Stimulated activated effector memory CD8-positive, alpha-beta T cell treated with anti-CD3 and anti-CD28 coated beads, Interleukin-12 subunit alpha, Interleukin-12 subunit beta, amount 100 ng/mL, for 72 hours (primary cell): ENCODE measurements at regions not wholly inside any gene's neighbourhood (a gene's known extent, or its start where the extent isn't known, plus 50 kb on each side); places are given as distances from the start of the nearest gene placed in this dataset.
"Not testable (repeated sequence)": the region's sequence is repeated elsewhere in the genome, so short reads cannot be mapped to it uniquely, and the experiment has no call there.

ENCODE experiments used
- ATAC-seq: fragments of 150-1000 bp; cut with Tn5 transposase; 2 replicates; pipeline ENCODE4 v1.10.0; 2021
- DNase-seq, 2 donors: peaks; one replicate each; pipeline ENCODE4 v3.0.0; 2021 to 2022; ENCODE audit warnings: low spot score in 2 of 2
- H3K27ac Mint-ChIP-seq: one replicate; pipeline ENCODE4 v1.8.0; 2022; ENCODE audit warnings: mild to moderate bottlenecking, mixed read lengths
- H3K36me3 Mint-ChIP-seq: one replicate; pipeline ENCODE4 v1.8.0; 2022; ENCODE audit warnings: mild to moderate bottlenecking, mixed read lengths
- H3K4me1 Mint-ChIP-seq: one replicate; pipeline ENCODE4 v1.8.0; 2022; ENCODE audit warnings: mixed read lengths
- H3K4me3 Mint-ChIP-seq: one replicate; pipeline ENCODE4 v1.8.0; 2022; ENCODE audit warnings: mild to moderate bottlenecking, mixed read lengths
- H3K9me3 Mint-ChIP-seq: one replicate; pipeline ENCODE4 v1.8.0; 2022; ENCODE audit warnings: mixed read lengths

- ATAC-seq, H3K9me3 Mint-ChIP-seq, DNase-seq, H3K4me3 Mint-ChIP-seq, H3K27ac Mint-ChIP-seq, H3K36me3 Mint-ChIP-seq, H3K4me1 Mint-ChIP-seq: not testable (repeated sequence)
Observed at GRCh38 chr10:47711428-47711827, 52.0 kb downstream of the SYT15B start.

GRCh38 chr10:47710443-47710842, 52.9 kb downstream of the SYT15B start:
- ATAC-seq, H3K36me3 Mint-ChIP-seq, H3K4me3 Mint-ChIP-seq, H3K9me3 Mint-ChIP-seq, H3K27ac Mint-ChIP-seq, DNase-seq, H3K4me1 Mint-ChIP-seq: not testable (repeated sequence)

DNA sequence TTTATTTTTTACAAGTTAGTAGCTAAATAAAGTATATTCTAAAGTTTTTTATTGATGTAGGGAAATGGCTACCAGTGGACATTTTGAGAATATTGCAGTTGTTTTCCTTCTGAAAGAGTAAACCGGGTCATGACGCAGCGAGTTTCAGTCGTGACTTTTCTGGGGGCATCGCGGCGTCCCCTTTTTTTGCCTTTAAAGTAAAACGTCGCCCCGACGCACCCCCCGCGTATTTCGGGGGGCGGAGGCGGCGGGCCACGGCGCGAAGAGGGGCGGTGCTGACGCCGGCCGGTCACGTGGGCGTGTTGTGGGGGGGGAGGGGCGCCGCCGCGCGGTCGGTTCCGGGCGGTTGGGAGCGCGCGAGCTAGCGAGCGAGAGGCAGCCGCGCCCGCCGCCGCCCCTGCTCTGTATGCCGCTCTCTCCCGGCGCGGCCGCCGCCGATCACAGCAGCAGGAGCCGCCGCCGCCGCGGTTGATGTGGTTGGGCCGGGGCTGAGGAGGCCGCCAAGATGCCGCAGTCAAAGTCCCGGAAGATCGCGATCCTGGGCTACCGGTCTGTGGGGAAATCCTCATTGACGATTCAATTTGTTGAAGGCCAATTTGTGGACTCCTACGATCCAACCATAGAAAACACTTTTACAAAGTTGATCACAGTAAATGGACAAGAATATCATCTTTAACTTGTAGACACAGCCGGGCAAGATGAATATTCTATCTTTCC, 57.5 kb downstream of the SYT15B start:
- not testable (repeated sequence) for H3K4me1 Mint-ChIP-seq, H3K36me3 Mint-ChIP-seq, H3K27ac Mint-ChIP-seq, H3K4me3 Mint-ChIP-seq, H3K9me3 Mint-ChIP-seq
- ATAC-seq (peak; percentile 97), DNase-seq (peak in 1 of 2 donors; percentile 79)

- not testable (repeated sequence) for ATAC-seq, H3K4me1 Mint-ChIP-seq, H3K36me3 Mint-ChIP-seq, DNase-seq, H3K4me3 Mint-ChIP-seq, H3K27ac Mint-ChIP-seq, H3K9me3 Mint-ChIP-seq
Observed at GRCh38 chr10:47701285-47701684, 62.1 kb downstream of the SYT15B start.

- DNase-seq, H3K4me3 Mint-ChIP-seq, H3K4me1 Mint-ChIP-seq, H3K36me3 Mint-ChIP-seq, H3K27ac Mint-ChIP-seq, ATAC-seq, H3K9me3 Mint-ChIP-seq: not testable (repeated sequence)
Observed at GRCh38 chr10:47699854-47700253, 63.5 kb downstream of the SYT15B start.

- not testable (repeated sequence) for H3K27ac Mint-ChIP-seq, H3K4me1 Mint-ChIP-seq, ATAC-seq, DNase-seq, H3K4me3 Mint-ChIP-seq, H3K9me3 Mint-ChIP-seq, H3K36me3 Mint-ChIP-seq
Observed at GRCh38 chr10:47696170-47696569, 67.2 kb downstream of the SYT15B start.

DNA sequence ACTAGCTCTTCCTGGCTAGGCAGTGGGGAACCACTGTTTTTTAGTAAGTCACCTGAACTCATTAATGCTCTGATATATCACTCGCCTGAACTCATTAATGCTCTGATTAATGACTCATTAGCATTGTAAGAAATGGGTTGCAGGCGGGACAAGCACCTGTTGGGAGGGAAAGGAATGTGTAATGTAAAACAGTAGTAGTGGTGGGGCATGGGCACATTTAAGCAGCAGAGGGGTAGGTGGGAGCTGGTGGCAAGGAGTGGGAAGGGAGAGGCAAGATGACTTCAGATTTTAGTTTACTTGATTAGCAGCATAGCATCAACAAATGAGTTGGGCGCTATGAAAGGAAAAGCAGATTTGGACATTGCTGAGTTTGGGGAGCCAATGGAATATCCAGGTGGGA, 68.2 kb downstream of the SYT15B start:
- H3K4me3 Mint-ChIP-seq, H3K9me3 Mint-ChIP-seq, ATAC-seq, H3K27ac Mint-ChIP-seq, DNase-seq, H3K4me1 Mint-ChIP-seq, H3K36me3 Mint-ChIP-seq: not testable (repeated sequence)

DNA sequence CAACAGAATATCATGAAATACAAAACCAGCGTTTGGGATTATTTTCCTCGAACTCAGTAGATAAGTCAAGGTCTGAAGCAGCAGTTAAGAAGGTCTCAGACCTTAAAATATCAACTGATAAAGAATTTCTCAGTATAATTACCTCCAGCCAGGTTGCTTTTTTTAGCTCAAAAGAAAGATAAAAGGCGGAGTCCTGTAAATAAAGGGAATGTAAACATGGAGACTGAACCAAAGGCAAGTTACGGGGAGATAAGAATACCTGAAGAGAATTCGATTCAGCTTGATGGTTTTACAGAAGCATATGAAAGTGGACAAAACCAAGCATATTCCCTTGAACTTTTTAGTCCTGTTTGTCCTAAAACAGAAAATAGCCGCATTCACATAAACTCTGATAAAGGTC, 73.1 kb downstream of the SYT15B start:
- not testable (repeated sequence) for H3K36me3 Mint-ChIP-seq

GRCh38 chr10:47683826-47684475, 79.4 kb downstream of the SYT15B start:
- not testable (repeated sequence) for DNase-seq, H3K36me3 Mint-ChIP-seq, H3K4me1 Mint-ChIP-seq, H3K27ac Mint-ChIP-seq, H3K4me3 Mint-ChIP-seq, ATAC-seq, H3K9me3 Mint-ChIP-seq

More for the DNA sequence above, 73.1 kb downstream of the SYT15B start:
- H3K27ac Mint-ChIP-seq, DNase-seq, H3K9me3 Mint-ChIP-seq, H3K4me1 Mint-ChIP-seq, ATAC-seq, H3K4me3 Mint-ChIP-seq: not testable (repeated sequence)

DNA sequence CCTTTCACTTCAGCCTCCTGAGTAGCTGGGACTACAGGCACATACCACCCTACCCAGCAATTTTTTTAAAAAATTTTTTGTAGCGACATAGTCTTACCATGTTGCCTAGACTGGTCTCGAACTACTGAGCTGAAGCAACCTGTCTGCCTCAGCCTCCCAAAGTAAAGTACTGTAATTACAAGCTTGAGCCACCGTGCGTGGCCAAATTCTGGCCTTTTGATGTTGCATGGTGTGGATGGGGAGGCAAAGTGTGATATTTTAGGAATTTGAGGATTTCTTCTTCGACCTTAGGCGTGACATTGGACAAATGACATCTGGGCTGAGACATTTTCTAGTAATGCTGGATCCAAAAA, 81.8 kb downstream of the SYT15B start:
- ATAC-seq, H3K4me3 Mint-ChIP-seq, H3K9me3 Mint-ChIP-seq, H3K36me3 Mint-ChIP-seq, DNase-seq, H3K4me1 Mint-ChIP-seq, H3K27ac Mint-ChIP-seq: not testable (repeated sequence)

DNA sequence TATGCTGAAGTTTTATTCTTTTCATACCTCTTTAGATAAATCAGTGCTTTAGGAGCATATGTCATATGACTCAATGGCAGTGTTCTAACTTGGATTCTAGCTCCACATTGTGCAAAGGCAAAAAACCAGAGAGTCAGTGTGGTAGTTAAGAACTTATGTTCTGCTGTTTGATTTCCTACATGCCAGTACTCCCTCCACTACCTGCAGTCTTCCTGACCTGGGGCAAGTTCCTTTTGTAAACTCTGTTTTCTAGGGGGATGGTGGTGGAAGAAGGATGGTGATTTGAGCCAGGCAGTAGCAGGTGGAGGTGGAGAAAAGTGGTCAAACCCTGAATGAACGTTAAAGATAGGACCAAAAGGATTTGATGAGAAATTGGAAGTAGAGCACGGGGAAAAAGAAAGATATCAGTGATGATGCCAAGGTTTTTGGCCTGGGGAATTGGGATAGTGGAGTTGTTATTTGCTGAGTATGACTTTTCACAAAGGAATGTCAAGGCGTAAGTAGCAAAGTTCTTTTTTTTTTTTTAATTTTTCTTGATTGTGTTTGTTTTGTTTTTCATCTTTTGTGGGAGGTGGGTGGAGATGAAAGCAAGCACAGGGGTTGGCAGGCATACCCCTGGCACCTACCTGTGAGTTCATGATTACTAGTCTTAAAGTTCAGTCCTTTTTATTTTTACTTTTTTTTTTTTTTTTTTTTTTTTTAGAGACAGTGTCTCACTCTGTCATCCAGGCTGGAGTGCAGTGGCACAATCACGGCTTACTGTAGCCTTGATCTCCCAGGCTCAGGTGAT, 82.3 kb downstream of the SYT15B start:
- ATAC-seq, H3K36me3 Mint-ChIP-seq, H3K4me1 Mint-ChIP-seq, H3K9me3 Mint-ChIP-seq, DNase-seq, H3K27ac Mint-ChIP-seq, H3K4me3 Mint-ChIP-seq: not testable (repeated sequence)

- not testable (repeated sequence) for H3K4me3 Mint-ChIP-seq, ATAC-seq, H3K36me3 Mint-ChIP-seq, H3K4me1 Mint-ChIP-seq, DNase-seq, H3K9me3 Mint-ChIP-seq, H3K27ac Mint-ChIP-seq
Observed at GRCh38 chr10:47676102-47676501, 87.3 kb downstream of the SYT15B start.

GRCh38 chr10:47675577-47675976, 87.8 kb downstream of the SYT15B start:
- not testable (repeated sequence) for H3K27ac Mint-ChIP-seq, H3K4me3 Mint-ChIP-seq, H3K9me3 Mint-ChIP-seq, DNase-seq, ATAC-seq, H3K36me3 Mint-ChIP-seq, H3K4me1 Mint-ChIP-seq

DNA sequence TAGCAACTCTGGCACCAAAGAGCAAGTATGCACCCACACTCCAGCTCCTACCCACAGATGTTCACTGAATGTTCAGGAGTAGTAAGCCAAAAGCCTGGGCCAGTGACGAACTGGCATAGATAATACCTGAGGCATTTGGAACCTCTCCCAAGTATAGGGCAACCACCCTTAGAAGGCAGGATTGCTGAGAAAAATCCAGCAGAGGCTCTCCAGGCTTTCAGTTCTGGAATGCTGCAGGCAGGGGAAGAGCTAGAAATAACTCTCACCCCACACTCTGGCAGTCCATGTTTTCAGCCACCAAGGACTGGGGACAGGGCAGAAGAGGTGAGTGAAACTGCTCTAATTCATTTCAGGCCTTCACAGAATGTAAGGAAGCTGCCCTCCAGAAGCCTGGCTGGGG, 90.3 kb downstream of the SYT15B start:
- H3K36me3 Mint-ChIP-seq, H3K4me3 Mint-ChIP-seq, H3K4me1 Mint-ChIP-seq, H3K9me3 Mint-ChIP-seq, DNase-seq, H3K27ac Mint-ChIP-seq, ATAC-seq: not testable (repeated sequence)

DNA sequence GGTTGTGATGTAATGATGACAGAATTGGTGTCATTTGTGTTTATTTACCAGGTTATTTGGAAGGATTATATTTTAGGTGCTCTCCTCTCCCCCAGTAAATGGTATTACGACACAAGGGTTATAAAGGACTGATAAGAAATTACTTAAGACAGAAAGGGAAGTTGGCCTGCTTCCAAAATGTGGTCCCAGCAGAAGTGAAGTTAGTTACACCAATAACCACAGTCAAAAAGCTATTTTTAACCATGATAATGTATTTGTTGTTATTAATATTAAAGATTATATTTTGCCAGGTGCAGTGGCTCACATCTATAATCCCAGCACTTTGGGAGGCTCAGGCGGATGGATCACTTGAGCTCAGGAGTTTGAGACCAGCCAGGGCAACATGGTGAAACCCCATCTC, 92.5 kb downstream of the SYT15B start:
- DNase-seq, ATAC-seq, H3K9me3 Mint-ChIP-seq, H3K27ac Mint-ChIP-seq, H3K4me1 Mint-ChIP-seq, H3K4me3 Mint-ChIP-seq, H3K36me3 Mint-ChIP-seq: not testable (repeated sequence)
